ENCODE measurements at regions not wholly inside any gene's neighbourhood (a gene's known extent, or its start where the extent isn't known, plus 50 kb on each side); places are given as distances from the start of the nearest gene placed in this dataset.

DNA sequence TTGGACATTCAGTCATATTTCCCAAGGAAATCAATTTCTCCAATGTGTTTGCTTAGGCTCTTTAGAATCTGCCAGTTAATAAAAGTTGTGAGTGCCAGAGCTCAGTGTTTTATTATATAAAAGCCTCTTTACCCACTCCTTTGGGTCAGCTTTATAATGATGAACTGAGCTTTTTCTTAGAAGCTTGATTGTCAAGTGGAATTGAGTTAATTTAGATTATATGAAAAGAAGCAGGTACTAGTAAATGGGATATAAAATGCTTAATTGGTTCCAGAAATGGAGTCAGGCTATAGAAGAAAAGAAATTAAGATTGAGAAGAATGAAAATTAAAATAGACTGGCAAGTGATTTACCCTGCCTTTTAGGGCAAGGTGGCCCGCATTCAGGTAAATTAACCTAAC is 363.2 kb downstream of the SLITRK6 start:
- H3K27ac ChIP-seq (ENCODE audit: low read depth, low read length, poor library complexity, severe bottlenecking), result no peak overlapping the region
- H3K4me1 ChIP-seq (ENCODE audit: insufficient read depth, low read length, poor library complexity, severe bottlenecking), result no peaks in the 10 kb centered on the region
- no peaks in the 10 kb centered on the region for H3K27me3 ChIP-seq (replicated peaks; ENCODE audit: insufficient read depth, low read depth, low read length, poor library complexity)
- TF ChIP-seq EZH2 (IDR thresholded peaks at IDR 0.05; ENCODE audit: borderline replicate concordance, low read depth, low read length, poor library complexity, severe bottlenecking) (no peak), CTCF (conservative IDR thresholded peaks at IDR 0.05; ENCODE audit: low read depth, low read length) (no peak)
- no peaks in the 10 kb centered on the region for H3K36me3 ChIP-seq (ENCODE audit: insufficient read depth, low read length, poor library complexity, severe bottlenecking)
- DNase-seq (ENCODE audit: low spot score), result no peak
- no peak overlapping the region for H3K4me3 ChIP-seq (ENCODE audit: low read depth, low read length, poor library complexity, severe bottlenecking)
- ChIA-PET POLR2A (ENCODE audit: low non-redundant PET) (no interaction called here), CTCF (no interaction called here)
- intact Hi-C loops (cut with micrococcal nuclease; ENCODE audit: unreplicated experiment), result no loop called here
- H3K9me3 ChIP-seq (ENCODE audit: low read depth, low read length, poor library complexity, severe bottlenecking), result no peaks in the 10 kb centered on the region
- no TSS peak for BruUV-seq (replicated peaks)

DNA sequence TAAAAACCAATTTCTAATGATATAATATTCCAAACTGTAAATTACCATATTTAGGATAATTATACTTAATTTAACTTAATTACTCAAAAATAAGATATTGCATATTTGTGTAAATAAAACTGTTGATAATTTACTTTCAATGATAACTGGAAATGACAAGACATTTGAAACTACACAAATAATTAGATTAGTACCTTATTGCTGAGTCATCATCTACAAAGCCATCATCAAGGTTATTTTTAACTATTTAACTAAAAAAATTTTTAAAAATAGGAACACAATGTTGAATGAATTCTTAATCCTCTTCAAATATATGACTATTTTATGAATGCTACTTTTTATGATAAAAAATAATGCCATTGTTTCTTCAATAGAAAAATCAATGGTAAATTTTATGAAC is 364.3 kb downstream of the SLITRK6 start:
- no peak overlapping the region for H3K27ac ChIP-seq (ENCODE audit: low read depth, low read length, poor library complexity, severe bottlenecking)
- H3K9me3 ChIP-seq (ENCODE audit: low read depth, low read length, poor library complexity, severe bottlenecking), result no peaks in the 10 kb centered on the region
- no peaks in the 10 kb centered on the region for H3K27me3 ChIP-seq (replicated peaks; ENCODE audit: insufficient read depth, low read depth, low read length, poor library complexity)
- no peak for DNase-seq (ENCODE audit: low spot score)
- no peaks in the 10 kb centered on the region for H3K36me3 ChIP-seq (ENCODE audit: insufficient read depth, low read length, poor library complexity, severe bottlenecking)
- no peak overlapping the region for H3K4me3 ChIP-seq (ENCODE audit: low read depth, low read length, poor library complexity, severe bottlenecking)
- no TSS peak for BruUV-seq (replicated peaks)
- intact Hi-C loops (cut with micrococcal nuclease; ENCODE audit: unreplicated experiment), result no loop called here
- no peaks in the 10 kb centered on the region for H3K4me1 ChIP-seq (ENCODE audit: insufficient read depth, low read length, poor library complexity, severe bottlenecking)
- TF ChIP-seq EZH2 (IDR thresholded peaks at IDR 0.05; ENCODE audit: borderline replicate concordance, low read depth, low read length, poor library complexity, severe bottlenecking), result no peak
- TF ChIP-seq CTCF (conservative IDR thresholded peaks at IDR 0.05; ENCODE audit: low read depth, low read length), result no peak
- POLR2A ChIA-PET (ENCODE audit: low non-redundant PET), result no interaction called here
- CTCF ChIA-PET, result no interaction called here

- Histone ChIP-seq H3K36me3 (ENCODE audit: insufficient read depth, low read length, poor library complexity, severe bottlenecking) (no peaks in the 10 kb centered on the region), H3K9me3 (ENCODE audit: low read depth, low read length, poor library complexity, severe bottlenecking) (no peaks in the 10 kb centered on the region), H3K4me1 (ENCODE audit: insufficient read depth, low read length, poor library complexity, severe bottlenecking) (no peaks in the 10 kb centered on the region), H3K27me3 (replicated peaks; ENCODE audit: insufficient read depth, low read depth, low read length, poor library complexity) (no peaks in the 10 kb centered on the region), H3K27ac (ENCODE audit: low read depth, low read length, poor library complexity, severe bottlenecking) (no peak overlapping the region), H3K4me3 (ENCODE audit: low read depth, low read length, poor library complexity, severe bottlenecking) (no peak overlapping the region)
- BruUV-seq (replicated peaks), result no TSS peak
- CTCF ChIA-PET, result no interaction called here
- no peak for TF ChIP-seq CTCF (conservative IDR thresholded peaks at IDR 0.05; ENCODE audit: low read depth, low read length)
- TF ChIP-seq EZH2 (IDR thresholded peaks at IDR 0.05; ENCODE audit: borderline replicate concordance, low read depth, low read length, poor library complexity, severe bottlenecking), result no peak
- POLR2A ChIA-PET (ENCODE audit: low non-redundant PET), result no interaction called here
- intact Hi-C loops (cut with micrococcal nuclease; ENCODE audit: unreplicated experiment), result no loop called here
- DNase-seq (ENCODE audit: low spot score), result no peak
Measured at GRCh38 chr13:85432881-85433280, 366.3 kb downstream of the SLITRK6 start.
